ENCODE measurements at regions not wholly inside any gene's neighbourhood (a gene's known extent, or its start where the extent isn't known, plus 50 kb on each side); places are given as distances from the start of the nearest gene placed in this dataset.

DNA sequence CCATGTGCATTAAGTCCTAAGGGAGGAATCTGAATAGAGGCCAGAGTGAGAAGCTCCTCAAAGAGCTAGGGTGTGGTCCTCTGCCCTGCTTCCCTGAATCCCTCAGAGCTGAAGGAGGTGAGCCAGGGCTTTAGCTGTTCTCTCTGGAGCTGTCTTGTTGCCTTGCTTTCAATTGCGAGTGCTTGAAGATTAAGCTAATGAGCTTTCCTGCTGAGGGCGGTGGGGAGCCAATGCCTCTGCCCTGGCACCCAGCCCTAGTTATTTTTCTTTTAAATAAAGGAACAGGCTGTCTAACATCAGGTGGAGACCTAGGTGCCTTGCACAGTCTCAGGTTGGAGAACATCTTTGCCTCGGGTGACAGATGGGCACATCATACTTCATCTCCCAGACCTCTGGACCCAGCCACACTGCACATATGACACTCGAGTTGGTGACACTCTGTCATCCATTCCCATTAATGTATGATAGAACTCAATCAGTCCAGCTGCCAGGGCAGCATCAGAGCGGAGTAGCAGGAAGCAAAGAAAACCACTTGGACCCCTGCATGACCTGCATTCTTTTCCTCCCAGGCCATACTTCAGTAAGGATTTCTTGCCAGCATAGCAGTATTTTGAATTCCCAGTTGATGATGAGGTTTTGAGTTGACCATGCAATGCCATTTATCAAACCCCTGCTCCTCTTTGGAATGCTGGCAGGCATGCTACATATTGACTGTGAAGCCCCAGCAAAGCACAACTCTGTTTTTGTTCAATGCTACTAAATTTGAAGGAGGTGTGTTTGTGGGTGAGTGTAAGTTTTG, 292.7 kb downstream of the RNF144A start:
- TF ChIP-seq POLR2AphosphoS5 (IDR thresholded peaks at IDR 0.05; ENCODE audit: low read depth, low read length): no peak
- TF ChIP-seq, protein P1, sequence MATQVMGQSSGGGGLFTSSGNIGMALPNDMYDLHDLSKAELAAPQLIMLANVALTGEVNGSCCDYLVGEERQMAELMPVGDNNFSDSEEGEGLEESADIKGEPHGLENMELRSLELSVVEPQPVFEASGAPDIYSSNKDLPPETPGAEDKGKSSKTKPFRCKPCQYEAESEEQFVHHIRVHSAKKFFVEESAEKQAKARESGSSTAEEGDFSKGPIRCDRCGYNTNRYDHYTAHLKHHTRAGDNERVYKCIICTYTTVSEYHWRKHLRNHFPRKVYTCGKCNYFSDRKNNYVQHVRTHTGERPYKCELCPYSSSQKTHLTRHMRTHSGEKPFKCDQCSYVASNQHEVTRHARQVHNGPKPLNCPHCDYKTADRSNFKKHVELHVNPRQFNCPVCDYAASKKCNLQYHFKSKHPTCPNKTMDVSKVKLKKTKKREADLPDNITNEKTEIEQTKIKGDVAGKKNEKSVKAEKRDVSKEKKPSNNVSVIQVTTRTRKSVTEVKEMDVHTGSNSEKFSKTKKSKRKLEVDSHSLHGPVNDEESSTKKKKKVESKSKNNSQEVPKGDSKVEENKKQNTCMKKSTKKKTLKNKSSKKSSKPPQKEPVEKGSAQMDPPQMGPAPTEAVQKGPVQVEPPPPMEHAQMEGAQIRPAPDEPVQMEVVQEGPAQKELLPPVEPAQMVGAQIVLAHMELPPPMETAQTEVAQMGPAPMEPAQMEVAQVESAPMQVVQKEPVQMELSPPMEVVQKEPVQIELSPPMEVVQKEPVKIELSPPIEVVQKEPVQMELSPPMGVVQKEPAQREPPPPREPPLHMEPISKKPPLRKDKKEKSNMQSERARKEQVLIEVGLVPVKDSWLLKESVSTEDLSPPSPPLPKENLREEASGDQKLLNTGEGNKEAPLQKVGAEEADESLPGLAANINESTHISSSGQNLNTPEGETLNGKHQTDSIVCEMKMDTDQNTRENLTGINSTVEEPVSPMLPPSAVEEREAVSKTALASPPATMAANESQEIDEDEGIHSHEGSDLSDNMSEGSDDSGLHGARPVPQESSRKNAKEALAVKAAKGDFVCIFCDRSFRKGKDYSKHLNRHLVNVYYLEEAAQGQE (IDR thresholded peaks at IDR 0.05; ENCODE audit: insufficient read depth in 1 of 2, low read depth in 2 of 2, low read length in 2 of 2): no peak
- TF ChIP-seq TAF1 (IDR thresholded peaks at IDR 0.05; ENCODE audit: borderline replicate concordance, insufficient read depth, low read length): no peak
- TF ChIP-seq SIN3A (IDR thresholded peaks at IDR 0.05; ENCODE audit: borderline replicate concordance, insufficient read depth, low read length): no peak
- TF ChIP-seq FOXP2 (optimal IDR thresholded peaks at IDR 0.05; ENCODE audit: borderline replicate concordance, extremely low read depth, extremely low read length, insufficient read depth): no peak
